H9 (cell line): ENCODE measurements at regions not wholly inside any gene's neighbourhood (a gene's known extent, or its start where the extent isn't known, plus 50 kb on each side); places are given as distances from the start of the nearest gene placed in this dataset.

Experiments
- DNase-seq: peaks from one replicate; pipeline ENCODE4 v3.0.0-alpha.2; 2017
- H2AFZ ChIP-seq: one replicate; pipeline ENCODE4 v1.6.1; 2013; ENCODE audit warnings: mild to moderate bottlenecking, low read length, control low read depth, moderate library complexity
- H2AK5ac ChIP-seq: 2 replicates; pipeline ENCODE4 v1.6.1; 2013; ENCODE audit warnings: low read length, control low read depth, mixed read lengths; ENCODE audit not compliant: insufficient read length
- H2BK120ac ChIP-seq: one replicate; pipeline ENCODE4 v1.6.1; 2013; ENCODE audit warnings: low read depth, mild to moderate bottlenecking, low read length, control low read depth, inconsistent platforms; ENCODE audit not compliant: poor library complexity, severe bottlenecking
- H2BK12ac ChIP-seq: 2 replicates; pipeline ENCODE4 v1.6.1; 2013; ENCODE audit warnings: low read length, control low read depth, mixed read lengths, low read depth; ENCODE audit not compliant: insufficient read length
- H2BK15ac ChIP-seq: 2 replicates; pipeline ENCODE4 v1.6.1; 2013; ENCODE audit warnings: low read depth, low read length, control low read depth
- H2BK20ac ChIP-seq: one replicate; pipeline ENCODE4 v1.6.1; 2013; ENCODE audit warnings: low read depth, mild to moderate bottlenecking, low read length, control low read depth, inconsistent platforms; ENCODE audit not compliant: poor library complexity, severe bottlenecking
- H2BK5ac ChIP-seq: 2 replicates; pipeline ENCODE4 v1.6.1; 2013; ENCODE audit warnings: low read length, control low read depth, mixed read lengths; ENCODE audit not compliant: insufficient read length
- H3K14ac ChIP-seq: 2 replicates; pipeline ENCODE4 v1.6.1; 2013; ENCODE audit warnings: low read length, control low read depth; ENCODE audit not compliant: insufficient read depth
- H3K18ac ChIP-seq: 2 replicates; pipeline ENCODE4 v1.6.1; 2013; ENCODE audit warnings: low read depth, mild to moderate bottlenecking, mixed read lengths, low read length, control low read depth; ENCODE audit not compliant: insufficient read length
- H3K23ac ChIP-seq: 2 replicates; pipeline ENCODE4 v1.6.1; 2013; ENCODE audit warnings: low read length, control low read depth, mixed read lengths, low read depth; ENCODE audit not compliant: insufficient read length
- H3K23me2 ChIP-seq: 2 replicates; pipeline ENCODE4 v1.6.1; 2013; ENCODE audit warnings: low read depth, mild to moderate bottlenecking, mixed read lengths, low read length, control low read depth; ENCODE audit not compliant: insufficient read length, poor library complexity, severe bottlenecking
- H3K27ac ChIP-seq: 2 replicates; pipeline ENCODE4 v1.5.1; 2013; ENCODE audit warnings: low read length, control low read depth, mixed read lengths, low read depth; ENCODE audit not compliant: insufficient read length
- H3K27me3 ChIP-seq: 2 replicates; pipeline ENCODE4 v1.6.1; 2013; ENCODE audit warnings: low read length, control low read depth, inconsistent platforms; ENCODE audit not compliant: insufficient read depth
- H3K4ac ChIP-seq: 2 replicates; pipeline ENCODE4 v1.6.1; 2013; ENCODE audit warnings: low read depth, mild to moderate bottlenecking, control low read depth, inconsistent platforms, low read length, moderate library complexity
- H3K4me1 ChIP-seq: 2 replicates; pipeline ENCODE4 v1.6.1; 2013; ENCODE audit warnings: low read length, control low read depth, inconsistent platforms; ENCODE audit not compliant: insufficient read depth
- H3K4me2 ChIP-seq: 2 replicates; pipeline ENCODE4 v1.6.1; 2013; ENCODE audit warnings: low read length, control low read depth, mixed read lengths; ENCODE audit not compliant: insufficient read length, insufficient read depth
- H3K56ac ChIP-seq: 2 replicates; pipeline ENCODE4 v1.6.1; 2013; ENCODE audit warnings: low read depth, mild to moderate bottlenecking, mixed read lengths, low read length, control low read depth; ENCODE audit not compliant: insufficient read length
- H3K79me1 ChIP-seq: 2 replicates; pipeline ENCODE4 v1.6.1; 2013; ENCODE audit warnings: low read depth, mild to moderate bottlenecking, moderate library complexity, low read length, control low read depth, inconsistent platforms; ENCODE audit not compliant: insufficient read depth, poor library complexity, severe bottlenecking
- H3K79me2 ChIP-seq: 2 replicates; pipeline ENCODE4 v1.6.1; 2013; ENCODE audit warnings: low read length, control low read depth, inconsistent platforms; ENCODE audit not compliant: insufficient read depth
- H3K9ac ChIP-seq: 2 replicates; pipeline ENCODE4 v1.6.1; 2013; ENCODE audit warnings: low read length, control low read depth, mixed read lengths; ENCODE audit not compliant: insufficient read length; ENCODE audit errors: extremely low read depth
- H3K9me3 ChIP-seq: one replicate; pipeline ENCODE4 v1.6.1; 2013; ENCODE audit warnings: low read depth, low read length, inconsistent platforms; ENCODE audit not compliant: control insufficient read depth
- H3T11ph ChIP-seq: one replicate; pipeline ENCODE4 v1.6.1; 2013; ENCODE audit warnings: mild to moderate bottlenecking, low read length, control low read depth, inconsistent platforms
- H4K20me1 ChIP-seq: one replicate; pipeline ENCODE4 v1.6.1; 2013; ENCODE audit not compliant: control insufficient read depth, insufficient read length, insufficient read depth
- H4K5ac ChIP-seq: 2 replicates; pipeline ENCODE4 v1.6.1; 2013; ENCODE audit warnings: low read depth, mild to moderate bottlenecking, mixed read lengths, low read length, control low read depth; ENCODE audit not compliant: insufficient read length
- H4K8ac ChIP-seq: replicated peaks from 2 replicates; pipeline ENCODE4 v1.6.1; 2013; ENCODE audit warnings: low read length, control low read depth, mixed read lengths, low read depth; ENCODE audit not compliant: insufficient read length
- H4K91ac ChIP-seq: 2 replicates; pipeline ENCODE4 v1.6.1; 2013; ENCODE audit warnings: low read depth, mild to moderate bottlenecking, moderate library complexity, mixed read lengths, low read length, control low read depth; ENCODE audit not compliant: insufficient read length
- H3K27ac Mint-ChIP-seq, 3 experiments: 2 replicates in 2 of 3; 3 replicates in 1 of 3; pipeline ENCODE4 v1.8.0; 2020 to 2021; ENCODE audit warnings: mixed read lengths in 3 of 3, mild to moderate bottlenecking in 1 of 3, moderate library complexity in 1 of 3
- H3K27me3 Mint-ChIP-seq: 2 replicates; pipeline ENCODE4 v1.8.0; 2021; ENCODE audit warnings: low read depth, mild to moderate bottlenecking, moderate library complexity, mixed read lengths
- H3K36me3 Mint-ChIP-seq, 3 experiments: 2 replicates in 2 of 3; 3 replicates in 1 of 3; pipeline ENCODE4 v1.8.0; 2020 to 2021; ENCODE audit warnings: low read depth in 3 of 3, mixed read lengths in 3 of 3; ENCODE audit not compliant: insufficient read depth in 1 of 3
- H3K4me1 Mint-ChIP-seq, 2 experiments: 2 replicates each; pipeline ENCODE4 v1.8.0; 2020; ENCODE audit warnings: mixed read lengths in 2 of 2
- H3K4me3 Mint-ChIP-seq, 2 experiments: 2 replicates in 1 of 2; 3 replicates in 1 of 2; pipeline ENCODE4 v1.8.0; 2020 to 2021; ENCODE audit warnings: mild to moderate bottlenecking in 2 of 2, mixed read lengths in 2 of 2, moderate library complexity in 1 of 2
- H3K9me3 Mint-ChIP-seq, 2 experiments: 2 replicates in 1 of 2; 3 replicates in 1 of 2; pipeline ENCODE4 v1.8.0; 2020; ENCODE audit warnings: mild to moderate bottlenecking in 2 of 2, mixed read lengths in 2 of 2, moderate library complexity in 1 of 2
- CTCF ChIP-seq: fragments of 200-600 bp; sonication (generic); conservative IDR thresholded peaks from 3 replicates; pipeline ENCODE4 v1.8.0; 2021; ENCODE audit warnings: antibody characterized with exemption, mild to moderate bottlenecking
- WGBS: extraction: QIAGEN DNeasy Blood & Tissue Kit; methylation state at CpG from one replicate; pipeline ENCODE4 v1.1.7; 2013; ENCODE audit warnings: missing lambda C conversion rate, low lambda C conversion rate, mixed read lengths; ENCODE audit not compliant: insufficient read length; ENCODE audit errors: extremely low coverage; 5-methylcytosine and 5-hydroxymethylcytosine counted together

- no peaks in the 10 kb centered on the region for H3K9me3 Mint-ChIP-seq
- peaks cover 34% of the 10 kb centered on the region for H3K27me3 Mint-ChIP-seq
- Histone ChIP-seq H2BK12ac (no peak overlapping the region), H3K9me3 (no peaks in the 10 kb centered on the region), H3K4me2 (no peak overlapping the region), H2BK5ac (no peak overlapping the region), H4K8ac (no peak overlapping the region), H3K14ac (no peak overlapping the region), H4K20me1 (no peaks in the 10 kb centered on the region), H2BK15ac (no peak overlapping the region), H3K23me2 (peaks cover 2% of the 10 kb centered on the region), H2BK120ac (no peak overlapping the region), H3K27me3 (no peaks in the 10 kb centered on the region; the same call in 1 of the 2 replicates), H3K79me1 (no peaks in the 10 kb centered on the region), H2AK5ac (no peak overlapping the region), H2BK20ac (no peak overlapping the region), H3K56ac (no peak overlapping the region), H2AFZ (no peak overlapping the region), H3T11ph (no peak overlapping the region), H3K18ac (no peak overlapping the region), H3K27ac (no peak overlapping the region), H3K4ac (no peak overlapping the region), H3K4me1 (no peaks in the 10 kb centered on the region), H4K91ac (no peak overlapping the region), H4K5ac (no peak overlapping the region), H3K79me2 (no peaks in the 10 kb centered on the region), H3K9ac (no peak overlapping the region), H3K23ac (no peak overlapping the region)
- H3K4me1 Mint-ChIP-seq: peaks cover 0 to 2% of the 10 kb centered on the region in 2 experiments; a peak in 2 of 4 replicates
- no CpG with 5 or more reads among the region's 11 CpGs for WGBS
- no peak overlapping the region for H3K4me3 Mint-ChIP-seq
- no peak for TF ChIP-seq CTCF
- H3K27ac Mint-ChIP-seq: no peak overlapping the region
- H3K36me3 Mint-ChIP-seq: no peaks in the 10 kb centered on the region
- DNase-seq: no peak
Measured at GRCh38 chr16:86061721-86062120, 162.8 kb downstream of the IRF8 start.
